Heart left ventricle (tissue), 13 donors: ENCODE measurements at regions not wholly inside any gene's neighbourhood (a gene's known extent, or its start where the extent isn't known, plus 50 kb on each side); places are given as distances from the start of the nearest gene placed in this dataset.

ENCODE experiments used
- CTCF ChIP-seq, 12 donors: fragments of 200-600 bp; sonication (generic) in 4 of 12; IDR thresholded peaks; one replicate each; pipeline versions ENCODE4 v1.5.0 to v1.8.0; 2018 to 2022; ENCODE audit warnings: antibody characterized with exemption in 12 of 12, mild to moderate bottlenecking in 5 of 12
- POLR2A ChIP-seq, 2 donors: fragments of 450-650 bp; IDR thresholded peaks; one replicate each; pipeline ENCODE4 v1.6.1; 2017; ENCODE audit warnings: antibody characterized with exemption in 2 of 2, mild to moderate bottlenecking in 2 of 2, moderate library complexity in 2 of 2
- donor health status: ischemic (EF 13 %, LVEDD 7.1; RV severe dilation, severe dysfunction).
- donor health status: DM: no; HTN: yes; CAD: no.
- donor health status: DM: no; HTN: no; CAD: no.
- donor health status: ischemic (EF 25% LVEDD 6.9; RV normal size, moderate dysfunction).
- donor health status: ischemic (EF 25% LVEDD 5.7; RV mildly dilated, moderate dysfunction).
- donor health status: ischemic (EF 35%, LVEDD 5.7; RV mildly dilated, moderate dysfunction).
- donor health status: nonischemic (EF 11% LVEDD 7.7; RV severe dilation, severe dysfunction).
- donor health status: DM: yes; HTN: yes; CAD: no.
- donor health status: PGD.
- donor health status: ischemic (EF 29% LVEDD 5.4; RV normal size, mild dysfunction).
- donor health status: nonischemic (EF 23%, LVEDD 6.1; RV moderate dilation, normal function).

- TF ChIP-seq CTCF (IDR thresholded peaks at IDR 0.05) (no peak), POLR2A (IDR thresholded peaks at IDR 0.05) (no peak)
These were observed 59.3 kb upstream of the KCNA5 start for GRCh38 chr12:4984344-4984743.
